Ishikawa (cell line): ENCODE measurements at regions not wholly inside any gene's neighbourhood (a gene's known extent, or its start where the extent isn't known, plus 50 kb on each side); places are given as distances from the start of the nearest gene placed in this dataset.

Experiments
- CREB1 ChIP-seq: IDR thresholded peaks from 2 replicates; pipeline ENCODE4 v1.6.1; 2012; ENCODE audit warnings: low read depth
- EGR1 ChIP-seq: IDR thresholded peaks from 2 replicates; pipeline ENCODE4 v1.6.1; 2012
- EP300 ChIP-seq: IDR thresholded peaks from 2 replicates; pipeline ENCODE4 v1.6.1; 2012; ENCODE audit warnings: borderline replicate concordance
- FOXM1 ChIP-seq: IDR thresholded peaks from 2 replicates; pipeline ENCODE4 v1.6.1; 2012; ENCODE audit warnings: low read depth, borderline replicate concordance
- MAX ChIP-seq: IDR thresholded peaks from 2 replicates; pipeline ENCODE4 v1.6.1; 2012
- RAD21 ChIP-seq: IDR thresholded peaks from 2 replicates; pipeline ENCODE4 v1.6.1; 2012; ENCODE audit warnings: low read depth
- REST ChIP-seq: IDR thresholded peaks from 2 replicates; pipeline ENCODE4 v1.6.1; 2012; ENCODE audit warnings: low read depth, mild to moderate bottlenecking
- USF1 ChIP-seq: IDR thresholded peaks from 2 replicates; pipeline ENCODE4 v1.6.1; 2012
- ZBTB7A ChIP-seq: IDR thresholded peaks from 2 replicates; pipeline ENCODE4 v1.6.1; 2012; ENCODE audit warnings: low read depth

GRCh38 chrX:116972362-116972761 is 509.6 kb upstream of the CT83 start:
- TF ChIP-seq MAX (no peak), CREB1 (no peak), REST (no peak), EP300 (no peak), USF1 (no peak), RAD21 (no peak), FOXM1 (no peak), EGR1 (no peak), ZBTB7A (no peak)
